ENCODE measurements at regions not wholly inside any gene's neighbourhood (a gene's known extent, or its start where the extent isn't known, plus 50 kb on each side); places are given as distances from the start of the nearest gene placed in this dataset.
"Not testable (repeated sequence)": the region's sequence is repeated elsewhere in the genome, so short reads cannot be mapped to it uniquely, and the experiment has no call there.

DNA sequence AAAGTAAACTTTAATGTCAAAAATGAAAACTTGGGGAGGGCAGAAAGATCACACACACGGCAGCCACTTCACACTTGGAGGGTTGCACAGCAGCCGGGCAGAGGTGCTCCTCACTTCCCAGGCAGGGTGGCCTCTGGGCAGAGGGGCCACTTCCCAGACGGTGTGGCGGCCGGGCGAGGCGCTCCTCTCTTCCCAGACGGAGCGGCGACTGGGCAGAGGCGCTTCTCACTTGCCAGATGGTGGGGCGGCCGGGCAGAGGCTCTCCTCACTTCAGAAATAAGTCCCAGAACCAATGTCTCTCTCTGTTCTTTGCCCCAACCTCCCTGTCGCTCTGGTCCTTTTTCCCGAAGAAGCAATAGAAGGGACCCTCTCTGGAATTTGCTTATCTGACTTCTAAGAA is 65.7 kb upstream of the LRPPRC start:
- no peak for DNase-seq (ENCODE audit: low spot score)
- H3K4me2 ChIP-seq (ENCODE audit: low read length), result no peak overlapping the region
- no peaks in the 10 kb centered on the region for H3K9me3 ChIP-seq (ENCODE audit: low read length)
- no peaks in the 10 kb centered on the region for H3K79me2 ChIP-seq (ENCODE audit: insufficient read depth, low read depth, low read length)
- no peaks in the 10 kb centered on the region for H4K20me1 ChIP-seq (ENCODE audit: insufficient read depth, low read length)
- H3K36me3 ChIP-seq (ENCODE audit: insufficient read depth, low read length), result no peaks in the 10 kb centered on the region
- H3K9me2 ChIP-seq (ENCODE audit: insufficient read depth, low read length), result no peaks in the 10 kb centered on the region
- no peak overlapping the region for H3K27ac ChIP-seq (ENCODE audit: low read depth, low read length, poor library complexity, severe bottlenecking)
- no peak overlapping the region for H3K4me3 ChIP-seq (ENCODE audit: low read depth, low read length, poor library complexity, severe bottlenecking)
- TF ChIP-seq, protein P1, sequence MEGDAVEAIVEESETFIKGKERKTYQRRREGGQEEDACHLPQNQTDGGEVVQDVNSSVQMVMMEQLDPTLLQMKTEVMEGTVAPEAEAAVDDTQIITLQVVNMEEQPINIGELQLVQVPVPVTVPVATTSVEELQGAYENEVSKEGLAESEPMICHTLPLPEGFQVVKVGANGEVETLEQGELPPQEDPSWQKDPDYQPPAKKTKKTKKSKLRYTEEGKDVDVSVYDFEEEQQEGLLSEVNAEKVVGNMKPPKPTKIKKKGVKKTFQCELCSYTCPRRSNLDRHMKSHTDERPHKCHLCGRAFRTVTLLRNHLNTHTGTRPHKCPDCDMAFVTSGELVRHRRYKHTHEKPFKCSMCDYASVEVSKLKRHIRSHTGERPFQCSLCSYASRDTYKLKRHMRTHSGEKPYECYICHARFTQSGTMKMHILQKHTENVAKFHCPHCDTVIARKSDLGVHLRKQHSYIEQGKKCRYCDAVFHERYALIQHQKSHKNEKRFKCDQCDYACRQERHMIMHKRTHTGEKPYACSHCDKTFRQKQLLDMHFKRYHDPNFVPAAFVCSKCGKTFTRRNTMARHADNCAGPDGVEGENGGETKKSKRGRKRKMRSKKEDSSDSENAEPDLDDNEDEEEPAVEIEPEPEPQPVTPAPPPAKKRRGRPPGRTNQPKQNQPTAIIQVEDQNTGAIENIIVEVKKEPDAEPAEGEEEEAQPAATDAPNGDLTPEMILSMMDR (conservative IDR thresholded peaks at IDR 0.05; ENCODE audit: low read length), result no peak
- no peak for TF ChIP-seq EZH2phosphoT487 (IDR thresholded peaks at IDR 0.05; ENCODE audit: borderline replicate concordance, low read depth, low read length)
- BruUV-seq (replicated peaks), result no TSS peak
- intact Hi-C loops (cut with micrococcal nuclease; ENCODE audit: unreplicated experiment), result no loop called here
- CTCF ChIA-PET (ENCODE audit: unreplicated experiment), result no interaction called here
- POLR2A ChIA-PET, result no interaction called here
- no peak overlapping the region for H2AFZ ChIP-seq (ENCODE audit: low read length)
- H3K4me1 ChIP-seq (ENCODE audit: insufficient read depth, low read length, poor library complexity, severe bottlenecking), result no peaks in the 10 kb centered on the region

DNA sequence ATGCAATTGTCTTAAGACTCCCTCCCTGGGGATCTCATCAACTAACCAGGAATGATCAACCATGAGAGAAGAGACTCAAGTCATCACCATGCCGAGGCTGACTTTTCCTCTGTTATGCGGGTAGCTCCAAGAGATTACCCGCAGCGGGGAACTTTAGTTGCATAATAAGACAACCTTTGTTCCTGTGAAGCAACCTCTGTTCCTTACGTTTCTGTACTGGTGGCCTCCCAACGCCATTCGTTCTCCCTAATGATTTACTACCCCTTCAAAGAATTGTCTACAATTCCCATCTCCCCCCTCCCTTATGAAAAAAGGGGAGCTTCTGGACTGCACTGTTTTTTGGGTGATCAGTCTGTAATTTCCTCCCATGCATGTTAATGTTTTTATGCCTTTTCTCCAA is 66.1 kb upstream of the LRPPRC start:
- H3K9me3 ChIP-seq (ENCODE audit: low read length), result no peaks in the 10 kb centered on the region
- no peaks in the 10 kb centered on the region for H4K20me1 ChIP-seq (ENCODE audit: insufficient read depth, low read length)
- no peaks in the 10 kb centered on the region for H3K4me1 ChIP-seq (ENCODE audit: insufficient read depth, low read length, poor library complexity, severe bottlenecking)
- intact Hi-C loops (cut with micrococcal nuclease; ENCODE audit: unreplicated experiment), result no loop called here
- DNase-seq (ENCODE audit: low spot score), result no peak
- no peaks in the 10 kb centered on the region for H3K9me2 ChIP-seq (ENCODE audit: insufficient read depth, low read length)
- no peaks in the 10 kb centered on the region for H3K36me3 ChIP-seq (ENCODE audit: insufficient read depth, low read length)
- H3K4me2 ChIP-seq (ENCODE audit: low read length), result no peak overlapping the region
- H3K79me2 ChIP-seq (ENCODE audit: insufficient read depth, low read depth, low read length), result no peaks in the 10 kb centered on the region
- no peak for TF ChIP-seq EZH2phosphoT487 (IDR thresholded peaks at IDR 0.05; ENCODE audit: borderline replicate concordance, low read depth, low read length)
- TF ChIP-seq, protein P1 (conservative IDR thresholded peaks at IDR 0.05; ENCODE audit: low read length), result no peak
- no peak overlapping the region for H3K27ac ChIP-seq (ENCODE audit: low read depth, low read length, poor library complexity, severe bottlenecking)
- no peak overlapping the region for H2AFZ ChIP-seq (ENCODE audit: low read length)
- BruUV-seq (replicated peaks), result no TSS peak
- H3K4me3 ChIP-seq (ENCODE audit: low read depth, low read length, poor library complexity, severe bottlenecking), result no peak overlapping the region
- CTCF ChIA-PET (ENCODE audit: unreplicated experiment), result no interaction called here
- POLR2A ChIA-PET, result no interaction called here

DNA sequence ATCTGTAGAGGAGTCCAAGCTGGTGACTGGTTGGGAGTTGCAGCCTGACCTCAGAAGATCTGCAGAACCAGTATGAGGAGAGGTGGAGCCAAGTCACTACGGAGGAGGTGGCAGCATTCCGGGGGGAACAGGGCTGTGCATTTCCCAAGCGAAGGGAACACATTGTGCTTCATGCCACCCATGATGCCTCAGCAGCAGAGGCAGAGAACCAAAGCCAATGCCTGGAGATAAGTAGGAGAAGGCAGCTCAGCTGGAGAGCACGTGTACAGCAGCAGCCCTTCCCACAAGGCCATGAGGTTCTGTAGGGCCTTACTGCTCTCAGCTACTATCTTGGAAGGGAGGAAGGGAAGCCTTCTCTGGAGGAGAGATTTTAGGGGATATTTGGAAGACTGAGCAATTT is 67.2 kb upstream of the LRPPRC start:
- Histone ChIP-seq H3K79me2 (ENCODE audit: insufficient read depth, low read depth, low read length) (no peaks in the 10 kb centered on the region), H3K27ac (ENCODE audit: low read depth, low read length, poor library complexity, severe bottlenecking) (no peak overlapping the region), H2AFZ (ENCODE audit: low read length) (no peak overlapping the region), H3K9me3 (ENCODE audit: low read length) (no peaks in the 10 kb centered on the region), H3K4me2 (ENCODE audit: low read length) (no peak overlapping the region), H4K20me1 (ENCODE audit: insufficient read depth, low read length) (no peaks in the 10 kb centered on the region), H3K9me2 (ENCODE audit: insufficient read depth, low read length) (no peaks in the 10 kb centered on the region), H3K4me3 (ENCODE audit: low read depth, low read length, poor library complexity, severe bottlenecking) (no peak overlapping the region), H3K4me1 (ENCODE audit: insufficient read depth, low read length, poor library complexity, severe bottlenecking) (no peaks in the 10 kb centered on the region), H3K36me3 (ENCODE audit: insufficient read depth, low read length) (no peaks in the 10 kb centered on the region)
- POLR2A ChIA-PET, result interaction anchor here (1.6 kb wide), 1 partner anchor 18 kb away, joined by 4 read pairs; no protein-coding TSS in a partner anchor
- no peak for DNase-seq (ENCODE audit: low spot score)
- CTCF ChIA-PET (ENCODE audit: unreplicated experiment), result no interaction called here
- no peak for TF ChIP-seq EZH2phosphoT487 (IDR thresholded peaks at IDR 0.05; ENCODE audit: borderline replicate concordance, low read depth, low read length)
- TF ChIP-seq, protein P1 (conservative IDR thresholded peaks at IDR 0.05; ENCODE audit: low read length), result no peak
- intact Hi-C loops (cut with micrococcal nuclease; ENCODE audit: unreplicated experiment), result no loop called here
- BruUV-seq (replicated peaks), result no TSS peak

DNA sequence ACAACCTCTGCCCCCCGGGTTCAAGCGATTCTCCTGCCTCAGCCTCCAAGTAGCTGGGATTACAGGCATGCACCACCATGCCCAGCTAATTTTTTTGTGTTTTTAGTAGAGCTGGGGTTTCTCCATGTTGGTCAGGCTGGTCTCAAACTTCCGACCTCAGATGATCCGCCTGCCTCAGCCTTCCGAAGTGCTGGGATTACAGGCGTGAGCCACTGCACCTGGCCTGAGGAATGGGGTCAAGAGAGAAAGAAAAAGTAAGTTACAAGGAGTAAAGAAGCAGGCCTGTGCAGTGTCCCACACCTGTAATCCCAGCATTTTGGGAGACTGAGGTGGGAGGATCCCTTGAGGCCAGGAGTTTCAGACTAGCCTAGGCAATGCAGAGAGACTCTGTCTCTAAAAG is 68.5 kb upstream of the LRPPRC start:
- H3K4me1 ChIP-seq (ENCODE audit: insufficient read depth, low read length, poor library complexity, severe bottlenecking); H3K79me2 ChIP-seq (ENCODE audit: insufficient read depth, low read depth, low read length); CTCF ChIA-PET (ENCODE audit: unreplicated experiment); H3K9me2 ChIP-seq (ENCODE audit: insufficient read depth, low read length); H3K4me3 ChIP-seq (ENCODE audit: low read depth, low read length, poor library complexity, severe bottlenecking); H3K27ac ChIP-seq (ENCODE audit: low read depth, low read length, poor library complexity, severe bottlenecking); H4K20me1 ChIP-seq (ENCODE audit: insufficient read depth, low read length); BruUV-seq (replicated peaks); intact Hi-C loops (cut with micrococcal nuclease; ENCODE audit: unreplicated experiment); DNase-seq (ENCODE audit: low spot score); H3K36me3 ChIP-seq (ENCODE audit: insufficient read depth, low read length); H3K4me2 ChIP-seq (ENCODE audit: low read length); H3K9me3 ChIP-seq (ENCODE audit: low read length); H2AFZ ChIP-seq (ENCODE audit: low read length): not testable (repeated sequence)
- POLR2A ChIA-PET, result interaction anchor here (0.6 to 1.6 kb wide), 2 partner anchors 20 to 101 kb away, joined by 4 read pairs; no protein-coding TSS in a partner anchor

All from OCI-LY7 (cell line).